GM23248 (cell line): ENCODE measurements at regions not wholly inside any gene's neighbourhood (a gene's known extent, or its start where the extent isn't known, plus 50 kb on each side); places are given as distances from the start of the nearest gene placed in this dataset.

Source experiments
- DNase-seq: peaks from one replicate; pipeline ENCODE4 v3.0.0-alpha.2; 2015
- H2AFZ ChIP-seq: fragments of 200-600 bp; sonication (generic); 2 replicates; pipeline ENCODE4 v1.6.1; 2016; ENCODE audit warnings: antibody characterized with exemption
- H3F3A ChIP-seq: fragments of 200-600 bp; sonication (generic); 2 replicates; pipeline ENCODE4 v1.6.1; 2016; ENCODE audit warnings: mild to moderate bottlenecking, antibody characterized with exemption, mixed run types; ENCODE audit not compliant: insufficient read depth
- H3K27ac ChIP-seq: fragments of 200-600 bp; sonication (generic); 2 replicates; pipeline ENCODE4 v1.5.1; 2016; ENCODE audit warnings: mild to moderate bottlenecking
- H3K27me3 ChIP-seq: fragments of 200-600 bp; sonication (generic); replicated peaks from 2 replicates; pipeline ENCODE4 v1.6.1; 2016; ENCODE audit warnings: mild to moderate bottlenecking; ENCODE audit not compliant: insufficient read depth
- H3K36me3 ChIP-seq: fragments of 200-600 bp; sonication (generic); 2 replicates; pipeline ENCODE4 v1.6.1; 2016; ENCODE audit warnings: low read depth, mild to moderate bottlenecking
- H3K4me1 ChIP-seq: fragments of 200-600 bp; sonication (generic); 2 replicates; pipeline ENCODE4 v1.6.1; 2016; ENCODE audit warnings: mild to moderate bottlenecking; ENCODE audit not compliant: insufficient read depth
- H3K4me2 ChIP-seq: fragments of 200-600 bp; sonication (generic); one replicate; pipeline ENCODE4 v1.6.1; 2016; ENCODE audit warnings: mild to moderate bottlenecking; ENCODE audit not compliant: unreplicated experiment
- H3K4me3 ChIP-seq: fragments of 200-600 bp; sonication (generic); 2 replicates; pipeline ENCODE4 v1.5.1; 2016; ENCODE audit warnings: mild to moderate bottlenecking
- H3K79me2 ChIP-seq: fragments of 200-600 bp; sonication (generic); 2 replicates; pipeline ENCODE4 v1.6.1; 2016; ENCODE audit warnings: mild to moderate bottlenecking; ENCODE audit not compliant: insufficient read depth
- H3K9ac ChIP-seq: fragments of 200-600 bp; sonication (generic); 2 replicates; pipeline ENCODE4 v1.6.1; 2016; ENCODE audit warnings: mild to moderate bottlenecking
- H3K9me2 ChIP-seq: fragments of 200-600 bp; sonication (generic); 2 replicates; pipeline ENCODE4 v1.6.1; 2016; ENCODE audit warnings: mixed run types, mild to moderate bottlenecking, moderate library complexity; ENCODE audit not compliant: insufficient read depth
- H3K9me3 ChIP-seq: fragments of 200-600 bp; sonication (generic); one replicate; pipeline ENCODE4 v1.6.1; 2017; ENCODE audit warnings: low read depth
- H4K20me1 ChIP-seq: fragments of 200-600 bp; sonication (generic); 2 replicates; pipeline ENCODE4 v1.6.0; 2016; ENCODE audit not compliant: insufficient read depth
- EZH2 ChIP-seq: fragments of 200-600 bp; sonication (generic); IDR thresholded peaks from 2 replicates; pipeline ENCODE4 v1.6.1; 2018; ENCODE audit warnings: antibody characterized with exemption, mild to moderate bottlenecking; ENCODE audit not compliant: insufficient read depth, poor library complexity, severe bottlenecking
- EZH2phosphoT487 ChIP-seq: fragments of 200-600 bp; sonication (generic); IDR thresholded peaks from 2 replicates; pipeline ENCODE4 v1.6.1; 2018; ENCODE audit warnings: antibody characterized with exemption, moderate library complexity, mild to moderate bottlenecking, low read depth; ENCODE audit not compliant: insufficient read depth
- WGBS, 2 experiments: methylation state at CpG; one replicate each; pipeline ENCODE4 v1.1.6; 2015 to 2017; ENCODE audit warnings: low lambda C conversion rate in 2 of 2, low coverage in 1 of 2; ENCODE audit errors: missing lambda C conversion rate in 2 of 2; 5-methylcytosine and 5-hydroxymethylcytosine counted together
- in situ Hi-C: fragments of 300-500 bp; cut with MboI; formaldehyde crosslinking; loops from 2 replicates; pipeline ENCODE4 v1.15.0; 2020

- in situ Hi-C loops, result no loop called here
- no peaks in the 10 kb centered on the region for H3K4me1 ChIP-seq
- TF ChIP-seq EZH2phosphoT487 (no peak), EZH2 (no peak)
Observed at GRCh38 chrX:4186331-4186730, 472.9 kb upstream of the PRKX start.

GRCh38 chrX:4185086-4185485 is 471.6 kb upstream of the PRKX start:
- in situ Hi-C loops, result no loop called here
- 24 to 28% methylated on average over 4 of the region's 4 CpGs for WGBS, 2 experiments
- no peak for TF ChIP-seq EZH2
- TF ChIP-seq EZH2phosphoT487, result no peak

More at GRCh38 chrX:4186331-4186730, 472.9 kb upstream of the PRKX start:
- Histone ChIP-seq H3K27me3 (no peaks in the 10 kb centered on the region), H2AFZ (no peak overlapping the region), H3K79me2 (no peaks in the 10 kb centered on the region), H3K4me2 (no peak overlapping the region), H4K20me1 (no peaks in the 10 kb centered on the region), H3K9ac (no peak overlapping the region), H3K36me3 (no peaks in the 10 kb centered on the region), H3K9me2 (no peaks in the 10 kb centered on the region), H3K9me3 (no peaks in the 10 kb centered on the region), H3K27ac (no peak overlapping the region), H3F3A (no peaks in the 10 kb centered on the region), H3K4me3 (no peak overlapping the region)
- WGBS, 2 experiments, result 0 to 7% methylated on average over 2 of the region's 2 CpGs
- DNase-seq, result no peak

GRCh38 chrX:4182408-4182806 is 469.0 kb upstream of the PRKX start:
- WGBS, 2 experiments, result 6 to 11% methylated on average over 3 of the region's 3 CpGs
- in situ Hi-C loops, result no loop called here

More at GRCh38 chrX:4185086-4185485, 471.6 kb upstream of the PRKX start:
- no peaks in the 10 kb centered on the region for H3K79me2 ChIP-seq
- H3K36me3 ChIP-seq, result no peaks in the 10 kb centered on the region
- no peak for DNase-seq
- no peak overlapping the region for H3K4me2 ChIP-seq
- H3K4me3 ChIP-seq, result no peak overlapping the region
- no peaks in the 10 kb centered on the region for H3F3A ChIP-seq
- no peaks in the 10 kb centered on the region for H3K9me3 ChIP-seq
- H3K27ac ChIP-seq, result no peak overlapping the region
- no peaks in the 10 kb centered on the region for H3K9me2 ChIP-seq
- H4K20me1 ChIP-seq, result no peaks in the 10 kb centered on the region
- H3K27me3 ChIP-seq, result no peaks in the 10 kb centered on the region
- H2AFZ ChIP-seq, result no peak overlapping the region
- no peaks in the 10 kb centered on the region for H3K4me1 ChIP-seq
- no peak overlapping the region for H3K9ac ChIP-seq

GRCh38 chrX:4181782-4182407 is 468.4 kb upstream of the PRKX start:
- no peaks in the 10 kb centered on the region for H3F3A ChIP-seq
- H3K4me1 ChIP-seq, result no peaks in the 10 kb centered on the region
- H3K79me2 ChIP-seq, result no peaks in the 10 kb centered on the region
- no peak overlapping the region for H3K4me3 ChIP-seq
- no peaks in the 10 kb centered on the region for H4K20me1 ChIP-seq
- WGBS, 2 experiments, result 9 to 15% methylated on average over 4 of the region's 4 CpGs
- no peak overlapping the region for H3K4me2 ChIP-seq
- no peaks in the 10 kb centered on the region for H3K9me3 ChIP-seq
- TF ChIP-seq EZH2phosphoT487 (no peak), EZH2 (no peak)
- H3K27me3 ChIP-seq, result no peaks in the 10 kb centered on the region
- DNase-seq, result no peak
- H3K27ac ChIP-seq, result no peak overlapping the region
- H2AFZ ChIP-seq, result no peak overlapping the region
- no peaks in the 10 kb centered on the region for H3K36me3 ChIP-seq
- H3K9me2 ChIP-seq, result no peaks in the 10 kb centered on the region
- in situ Hi-C loops, result no loop called here
- H3K9ac ChIP-seq, result no peak overlapping the region

More at GRCh38 chrX:4182408-4182806, 469.0 kb upstream of the PRKX start:
- no peak for TF ChIP-seq EZH2phosphoT487
- Histone ChIP-seq H3K4me1 (no peaks in the 10 kb centered on the region), H3K9me2 (no peaks in the 10 kb centered on the region), H2AFZ (no peak overlapping the region), H3K9ac (no peak overlapping the region), H4K20me1 (no peaks in the 10 kb centered on the region), H3K79me2 (no peaks in the 10 kb centered on the region), H3K27ac (no peak overlapping the region), H3K4me3 (no peak overlapping the region), H3K27me3 (no peaks in the 10 kb centered on the region), H3K36me3 (no peaks in the 10 kb centered on the region), H3F3A (no peaks in the 10 kb centered on the region), H3K4me2 (no peak overlapping the region), H3K9me3 (no peaks in the 10 kb centered on the region)
- DNase-seq, result no peak

- in situ Hi-C loops, result no loop called here
Observed at GRCh38 chrX:4179031-4179430, 465.6 kb upstream of the PRKX start.

More at GRCh38 chrX:4179031-4179430, 465.6 kb upstream of the PRKX start:
- 0% methylated on average over 1 of the region's 1 CpG for WGBS, 2 experiments
- Histone ChIP-seq H3K9ac (no peak overlapping the region), H3K79me2 (no peaks in the 10 kb centered on the region), H3K4me3 (no peak overlapping the region), H3K9me2 (no peaks in the 10 kb centered on the region), H3K27me3 (no peaks in the 10 kb centered on the region), H3K4me2 (no peak overlapping the region), H3K9me3 (no peaks in the 10 kb centered on the region), H3K4me1 (no peaks in the 10 kb centered on the region), H3K27ac (no peak overlapping the region), H3F3A (no peaks in the 10 kb centered on the region), H3K36me3 (no peaks in the 10 kb centered on the region), H4K20me1 (no peaks in the 10 kb centered on the region), H2AFZ (no peak overlapping the region)
- no peak for DNase-seq
- no peak for TF ChIP-seq EZH2
- TF ChIP-seq EZH2phosphoT487, result no peak
